NT2/D1 (cell line): ENCODE measurements at regions not wholly inside any gene's neighbourhood (a gene's known extent, or its start where the extent isn't known, plus 50 kb on each side); places are given as distances from the start of the nearest gene placed in this dataset.

Source experiments
- YY1 ChIP-seq: IDR thresholded peaks from 2 replicates; pipeline ENCODE4 v1.6.1; 2011; ENCODE audit not compliant: insufficient read length, insufficient read depth
- ZNF274 ChIP-seq: IDR thresholded peaks from 2 replicates; pipeline ENCODE4 v1.6.1; 2011; ENCODE audit warnings: mild to moderate bottlenecking, low read depth, low read length

DNA sequence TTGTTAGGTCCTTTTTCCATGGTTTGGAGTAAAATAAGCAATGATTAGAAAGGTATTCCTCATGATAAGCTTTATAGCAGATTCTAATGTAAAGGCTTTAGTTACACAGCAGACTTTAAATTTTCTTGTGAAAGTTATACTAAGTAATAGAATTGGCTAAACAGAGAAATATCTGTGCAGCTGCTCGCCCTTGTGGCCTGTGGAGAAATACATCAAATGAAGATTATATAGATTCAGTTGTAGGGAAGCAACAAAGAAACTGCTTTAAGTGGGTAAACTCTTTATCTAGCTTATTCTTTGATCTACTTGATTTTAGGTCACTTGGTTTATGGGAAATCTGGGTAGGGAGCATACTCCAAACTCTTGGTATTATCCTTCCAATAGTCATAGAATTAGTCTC is 1269.7 kb upstream of the SPRY2 start:
- no peak for TF ChIP-seq ZNF274
- TF ChIP-seq YY1 = no peak
